ENCODE measurements at regions not wholly inside any gene's neighbourhood (a gene's known extent, or its start where the extent isn't known, plus 50 kb on each side); places are given as distances from the start of the nearest gene placed in this dataset.

- CTCF ChIA-PET = no interaction called here
- Histone ChIP-seq H3K9me3 (ENCODE audit: control extremely low read depth in 1 of 5, control insufficient read depth in 4 of 5, insufficient read depth in 2 of 5, low read depth in 1 of 5, low read length in 4 of 5) (peaks cover 0 to 4% (median 0%) of the 10 kb centered on the region in 5 experiments), H3K27ac (ENCODE audit: insufficient read depth in 1 of 2, low read depth in 1 of 2, low read length in 2 of 2, poor library complexity in 1 of 2, severe bottlenecking in 2 of 2) (no peak overlapping the region), H3K4me3 (ENCODE audit: control insufficient read depth in 1 of 7, extremely low read depth in 1 of 7, insufficient read depth in 4 of 7, low read depth in 2 of 7, low read length in 6 of 7) (no peak overlapping the region), H3K4me1 (ENCODE audit: control extremely low read depth in 1 of 4, control insufficient read depth in 4 of 4, insufficient read depth in 4 of 4, low read length in 3 of 4) (no peaks in the 10 kb centered on the region), H3K36me3 (ENCODE audit: control insufficient read depth in 4 of 4, insufficient read depth in 4 of 4, low read length in 3 of 4) (no peaks in the 10 kb centered on the region), H3K27me3 (replicated peaks in 2 of 5; ENCODE audit: control insufficient read depth in 4 of 5, insufficient read depth in 5 of 5, low read length in 4 of 5) (no peaks in the 10 kb centered on the region)
- no peak for DNase-seq
- POLR2A ChIA-PET = no interaction called here
- 88% methylated on average over 1 of the region's 1 CpG for WGBS (ENCODE audit: insufficient coverage)
Observed at GRCh38 chr6:46072866-46073265, 56.9 kb upstream of the ENPP4 start.

- POLR2A ChIA-PET = no interaction called here
- no peak for DNase-seq
Observed at GRCh38 chr6:46078294-46078693, 51.5 kb upstream of the ENPP4 start.

GRCh38 chr6:46079061-46079460, 50.7 kb upstream of the ENPP4 start:
- H3K36me3 ChIP-seq (ENCODE audit: control insufficient read depth in 4 of 4, insufficient read depth in 4 of 4, low read length in 3 of 4) = no peaks in the 10 kb centered on the region
- H3K4me3 ChIP-seq (ENCODE audit: control insufficient read depth in 1 of 7, extremely low read depth in 1 of 7, insufficient read depth in 4 of 7, low read depth in 2 of 7, low read length in 6 of 7) = no peak overlapping the region
- no peaks in the 10 kb centered on the region for H3K9me3 ChIP-seq (ENCODE audit: control extremely low read depth in 1 of 5, control insufficient read depth in 4 of 5, insufficient read depth in 2 of 5, low read depth in 1 of 5, low read length in 4 of 5)
- WGBS (ENCODE audit: insufficient coverage) = 100% methylated on average over 1 of the region's 2 CpGs
- no peaks in the 10 kb centered on the region for H3K27me3 ChIP-seq (replicated peaks in 2 of 5; ENCODE audit: control insufficient read depth in 4 of 5, insufficient read depth in 5 of 5, low read length in 4 of 5)
- no peaks in the 10 kb centered on the region for H3K4me1 ChIP-seq (ENCODE audit: control extremely low read depth in 1 of 4, control insufficient read depth in 4 of 4, insufficient read depth in 4 of 4, low read length in 3 of 4)
- CTCF ChIA-PET = interaction anchor here (1.3 to 1.4 kb wide), 2 partner anchors 11 to 676 kb away, joined by 3 to 6 read pairs; no protein-coding TSS in a partner anchor
- no peak overlapping the region for H3K27ac ChIP-seq (ENCODE audit: insufficient read depth in 1 of 2, low read depth in 1 of 2, low read length in 2 of 2, poor library complexity in 1 of 2, severe bottlenecking in 2 of 2)
- POLR2A ChIA-PET = no interaction called here
- DNase-seq = no peak

More at GRCh38 chr6:46078294-46078693, 51.5 kb upstream of the ENPP4 start:
- Histone ChIP-seq H3K4me1 (ENCODE audit: control extremely low read depth in 1 of 4, control insufficient read depth in 4 of 4, insufficient read depth in 4 of 4, low read length in 3 of 4) (no peaks in the 10 kb centered on the region), H3K9me3 (ENCODE audit: control extremely low read depth in 1 of 5, control insufficient read depth in 4 of 5, insufficient read depth in 2 of 5, low read depth in 1 of 5, low read length in 4 of 5) (no peaks in the 10 kb centered on the region), H3K36me3 (ENCODE audit: control insufficient read depth in 4 of 4, insufficient read depth in 4 of 4, low read length in 3 of 4) (no peaks in the 10 kb centered on the region), H3K27ac (ENCODE audit: insufficient read depth in 1 of 2, low read depth in 1 of 2, low read length in 2 of 2, poor library complexity in 1 of 2, severe bottlenecking in 2 of 2) (no peak overlapping the region), H3K27me3 (replicated peaks in 2 of 5; ENCODE audit: control insufficient read depth in 4 of 5, insufficient read depth in 5 of 5, low read length in 4 of 5) (no peaks in the 10 kb centered on the region), H3K4me3 (ENCODE audit: control insufficient read depth in 1 of 7, extremely low read depth in 1 of 7, insufficient read depth in 4 of 7, low read depth in 2 of 7, low read length in 6 of 7) (no peak overlapping the region)
- WGBS (ENCODE audit: insufficient coverage) = no CpG with 5 or more reads among the region's 2 CpGs
- CTCF ChIA-PET = interaction anchor here (0.6 kb wide), 1 partner anchor 1654 kb away, joined by 3 read pairs; no protein-coding TSS in a partner anchor

All from common myeloid progenitor, CD34-positive (primary cell).